ENCODE measurements at regions not wholly inside any gene's neighbourhood (a gene's known extent, or its start where the extent isn't known, plus 50 kb on each side); places are given as distances from the start of the nearest gene placed in this dataset.

DNA sequence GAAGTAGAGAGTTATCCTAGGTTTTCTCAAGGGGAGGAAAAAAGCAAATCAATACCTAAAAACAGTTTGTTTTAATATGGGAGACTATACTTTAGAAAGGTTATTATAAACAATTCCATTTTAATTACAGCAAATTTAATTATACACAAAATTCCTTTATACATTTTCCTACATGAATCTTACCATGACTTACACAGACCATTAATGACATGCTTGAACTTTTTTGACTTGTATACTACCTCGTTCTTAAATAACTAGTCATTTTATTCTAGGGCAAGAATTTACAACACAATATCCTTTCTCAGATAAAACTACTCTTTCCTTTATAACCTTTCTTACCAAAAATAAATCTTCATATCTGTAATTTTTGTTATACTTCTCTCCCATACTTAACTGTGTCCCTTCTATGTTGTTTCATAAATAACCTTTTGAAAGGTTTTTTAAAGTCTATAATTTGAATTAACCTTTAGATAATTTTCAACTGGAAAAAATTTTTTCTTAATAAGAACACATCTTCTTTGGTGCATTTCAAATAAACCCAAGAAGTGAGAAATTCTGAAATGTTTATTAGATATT is 729.4 kb downstream of the TENT5A start:
- no peak for TF ChIP-seq CTCF (IDR thresholded peaks at IDR 0.05)
- no peak for TF ChIP-seq POLR2AphosphoS5 (IDR thresholded peaks at IDR 0.05; ENCODE audit: insufficient read depth in 1 of 2, low read depth in 1 of 2)
- TF ChIP-seq POLR2A (IDR thresholded peaks at IDR 0.05): no peak
